GM12878 (cell line): ENCODE measurements at regions not wholly inside any gene's neighbourhood (a gene's known extent, or its start where the extent isn't known, plus 50 kb on each side); places are given as distances from the start of the nearest gene placed in this dataset.

Experiments
- ATAC-seq: fragments of 200-7000 bp; cut with Tn5 transposase; 3 replicates; pipeline ENCODE4 v1.9.1; 2020; ENCODE audit warnings: mild to moderate bottlenecking, moderate library complexity
- BruUV-seq: library from RNA; stranded (reverse); fragments of 400-500 nt; replicated peaks from 2 replicates; lab custom pipeline; 2021; lab: Mats Ljungman, UMichigan
- CTCF ChIA-PET: fragments of 300-600 bp; sonication (Branson Sonifier 250); formaldehyde crosslinking; extraction: SDS; loops from one replicate; lab custom pipeline; 2021; ENCODE audit warnings: inconsistent platforms; lab: Yijun Ruan, JAX
- POLR2A ChIA-PET: fragments of 350-600 bp; formaldehyde crosslinking; extraction: SDS; loops from one replicate; lab custom pipeline; 2021; ENCODE audit warnings: inconsistent platforms; lab: Charles Lee
- RAD21 ChIA-PET: fragments of 300-600 bp; sonication (Branson Sonifier 250); formaldehyde crosslinking; loops from one replicate; lab custom pipeline; 2023; ENCODE audit warnings: antibody characterized with exemption; ENCODE audit not compliant: unreplicated experiment; lab: Charles Lee
- SMC1A ChIA-PET: fragments of 300-600 bp; sonication (Branson Sonifier 250); formaldehyde crosslinking; loops from one replicate; lab custom pipeline; 2023; ENCODE audit not compliant: unreplicated experiment, uncharacterized antibody; lab: Charles Lee
- DNase-seq: peaks from one replicate; pipeline ENCODE4 v3.0.0-alpha.2; 2011; ENCODE audit warnings: low read depth, low spot score
- FAIRE-seq: peaks from 3 replicates; lab custom pipeline; 2011; peaks lifted over from hg19 to GRCh38; lab: Jason Lieb, UNC
- H2AFZ ChIP-seq: 2 replicates; pipeline ENCODE4 v1.6.0; 2011; ENCODE audit warnings: low read depth, low read length, control low read depth; ENCODE audit not compliant: control insufficient read depth
- H3K27ac ChIP-seq: 2 replicates; pipeline ENCODE4 v1.5.1; 2011; ENCODE audit warnings: control low read depth; ENCODE audit not compliant: control insufficient read depth, insufficient read depth
- H3K27me3 ChIP-seq, 2 experiments: replicated peaks in 1 of 2; 2 replicates each; pipeline versions ENCODE4 v1.6.0 to v1.6.1; 2011; ENCODE audit warnings: low read length in 1 of 2; ENCODE audit not compliant: control insufficient read depth in 2 of 2, insufficient read depth in 2 of 2
- H3K36me3 ChIP-seq, 2 experiments: 2 replicates each; pipeline ENCODE4 v1.5.1; 2011; ENCODE audit warnings: low read length in 1 of 2; ENCODE audit not compliant: control insufficient read depth in 2 of 2, insufficient read depth in 2 of 2
- H3K4me1 ChIP-seq: 2 replicates; pipeline ENCODE4 v1.6.1; 2011; ENCODE audit warnings: mild to moderate bottlenecking, low read length, moderate library complexity, mixed read lengths; ENCODE audit not compliant: control insufficient read depth, insufficient read depth
- H3K4me2 ChIP-seq: 2 replicates; pipeline ENCODE4 v1.6.0; 2011; ENCODE audit warnings: control low read depth; ENCODE audit not compliant: control insufficient read depth, insufficient read depth
- H3K4me3 ChIP-seq: fragments of 200-600 bp; sonication (generic); 2 replicates; pipeline ENCODE4 v1.5.1; 2016
- H3K79me2 ChIP-seq: 2 replicates; pipeline ENCODE4 v1.6.0; 2011; ENCODE audit warnings: low read length; ENCODE audit not compliant: control insufficient read depth, insufficient read depth
- H3K9ac ChIP-seq: 2 replicates; pipeline ENCODE4 v1.8.0; 2011; ENCODE audit warnings: low read length, control low read depth, mixed read lengths; ENCODE audit not compliant: control insufficient read depth, insufficient read depth
- H3K9me3 ChIP-seq: replicated peaks from 3 replicates; pipeline ENCODE4 v1.5.1; 2011; ENCODE audit warnings: mild to moderate bottlenecking, low read length; ENCODE audit not compliant: control insufficient read depth, insufficient read depth
- H4K20me1 ChIP-seq: 2 replicates; pipeline ENCODE4 v1.6.0; 2011; ENCODE audit not compliant: control insufficient read depth, insufficient read depth
- EZH2 ChIP-seq: IDR thresholded peaks from 2 replicates; pipeline ENCODE4 v1.6.1; 2012; ENCODE audit warnings: low read depth, mild to moderate bottlenecking, control low read depth, inconsistent platforms, low read length, borderline replicate concordance; ENCODE audit not compliant: control insufficient read depth
- FOXK2 ChIP-seq: fragments of 450-650 bp; IDR thresholded peaks from 2 replicates; pipeline ENCODE4 v1.6.1; 2017; ENCODE audit warnings: mild to moderate bottlenecking, moderate library complexity
- IRF3 ChIP-seq: fragments of 450-650 bp; IDR thresholded peaks from 2 replicates; pipeline ENCODE4 v1.6.1; 2014; ENCODE audit warnings: mild to moderate bottlenecking
- KLF5 ChIP-seq: fragments of 450-650 bp; IDR thresholded peaks from 2 replicates; pipeline ENCODE4 v1.6.1; 2014; ENCODE audit warnings: mild to moderate bottlenecking; ENCODE audit not compliant: partially characterized antibody
- RBBP5 ChIP-seq: fragments of 200-600 bp; sonication (generic); conservative IDR thresholded peaks from 2 replicates; pipeline ENCODE4 v1.6.1; 2016
- TAF1 ChIP-seq: IDR thresholded peaks from 2 replicates; pipeline ENCODE4 v1.6.1; 2011; ENCODE audit warnings: mild to moderate bottlenecking, low read depth, low read length, borderline replicate concordance
- ZBTB40 ChIP-seq: fragments of 450-650 bp; IDR thresholded peaks from 2 replicates; pipeline ENCODE4 v1.6.1; 2016; ENCODE audit warnings: mild to moderate bottlenecking, moderate library complexity, borderline replicate concordance
- WGBS: methylation state at CpG from one replicate; pipeline ENCODE4 v1.1.6; 2016; ENCODE audit warnings: low lambda C conversion rate; ENCODE audit not compliant: insufficient replicate concordance, insufficient coverage; ENCODE audit errors: missing lambda C conversion rate; 5-methylcytosine and 5-hydroxymethylcytosine counted together
- in situ Hi-C: fragments of 300-500 bp; cut with MboI; formaldehyde crosslinking; loops from 9 replicates; pipeline ENCODE4 v1.14.3; 2018; ENCODE audit warnings: mixed read lengths
- intact Hi-C: fragments of 100-400 bp; cut with micrococcal nuclease; formaldehyde crosslinking; loops from one replicate; pipeline ENCODE4 v1.14.2; 2022; ENCODE audit not compliant: unreplicated experiment

GRCh38 chr3:22129101-22129500 lies 378.1 kb upstream of the ZNF385D start:
- Histone ChIP-seq H3K4me1 (no peaks in the 10 kb centered on the region), H3K36me3 (no peaks in the 10 kb centered on the region), H4K20me1 (no peaks in the 10 kb centered on the region), H3K9me3 (no peaks in the 10 kb centered on the region), H2AFZ (no peak overlapping the region), H3K27me3 (no peaks in the 10 kb centered on the region), H3K79me2 (no peaks in the 10 kb centered on the region), H3K9ac (no peak overlapping the region), H3K4me3 (no peak overlapping the region), H3K4me2 (no peak overlapping the region), H3K27ac (no peak overlapping the region)
- CTCF ChIA-PET: interaction anchor here (1.2 to 1.7 kb wide), 2 partner anchors 10 to 16 kb away, joined by 3 to 6 read pairs; no protein-coding TSS in a partner anchor
- SMC1A ChIA-PET: interaction anchor here (0.9 to 2.1 kb wide), 4 partner anchors 9 to 17 kb away, joined by 3 to 9 read pairs (median 4); no protein-coding TSS in a partner anchor
- TF ChIP-seq EZH2 (no peak), RBBP5 (no peak), ZBTB40 (no peak), FOXK2 (no peak), KLF5 (no peak), TAF1 (no peak), IRF3 (no peak)
- in situ Hi-C loops (no loop called here), intact Hi-C loops (no loop called here)
- FAIRE-seq (no peak), DNase-seq (no peak), ATAC-seq (no peak)
- BruUV-seq: no TSS peak
- RAD21 ChIA-PET: interaction anchor here (1.3 kb wide), 1 partner anchor 9 kb away, joined by 5 read pairs; no protein-coding TSS in a partner anchor
- WGBS: 0% methylated on average over 2 of the region's 2 CpGs
- POLR2A ChIA-PET: interaction anchor here (0.6 kb wide), 1 partner anchor 1619 kb away, joined by 6 read pairs; no protein-coding TSS in a partner anchor
